ENCODE measurements at regions not wholly inside any gene's neighbourhood (a gene's known extent, or its start where the extent isn't known, plus 50 kb on each side); places are given as distances from the start of the nearest gene placed in this dataset.

DNA sequence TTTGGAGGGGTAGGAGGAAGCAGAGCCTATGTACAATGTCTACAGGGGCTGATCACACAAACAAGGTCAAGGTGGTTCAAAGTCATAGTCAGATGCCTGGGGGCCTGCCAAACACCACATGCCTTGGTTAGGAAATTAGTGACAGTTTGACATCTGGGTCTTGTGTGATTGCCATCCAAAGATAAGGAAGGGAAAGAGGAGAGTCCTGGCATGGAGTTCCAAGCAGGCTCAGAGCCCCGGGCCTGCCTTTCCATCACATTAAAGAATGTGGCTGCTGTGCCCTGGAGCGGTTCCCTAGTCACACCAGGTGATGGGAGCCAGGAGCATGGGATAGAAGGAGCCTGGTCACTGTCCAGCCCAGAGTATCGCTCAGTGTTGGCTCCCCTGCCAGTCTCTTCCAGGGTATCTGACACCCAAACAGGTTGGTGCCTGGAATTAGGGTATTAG is 53.6 kb upstream of the BCL2L14 start:
- no peak for DNase-seq

GRCh38 chr12:12017798-12018197 is 52.9 kb upstream of the BCL2L14 start:
- DNase-seq, result no peak

- DNase-seq, result no peak
Measured at GRCh38 chr12:12018454-12018853, 52.3 kb upstream of the BCL2L14 start.

- DNase-seq, result no peak
Measured at GRCh38 chr12:12019881-12020280, 50.9 kb upstream of the BCL2L14 start.

DNA sequence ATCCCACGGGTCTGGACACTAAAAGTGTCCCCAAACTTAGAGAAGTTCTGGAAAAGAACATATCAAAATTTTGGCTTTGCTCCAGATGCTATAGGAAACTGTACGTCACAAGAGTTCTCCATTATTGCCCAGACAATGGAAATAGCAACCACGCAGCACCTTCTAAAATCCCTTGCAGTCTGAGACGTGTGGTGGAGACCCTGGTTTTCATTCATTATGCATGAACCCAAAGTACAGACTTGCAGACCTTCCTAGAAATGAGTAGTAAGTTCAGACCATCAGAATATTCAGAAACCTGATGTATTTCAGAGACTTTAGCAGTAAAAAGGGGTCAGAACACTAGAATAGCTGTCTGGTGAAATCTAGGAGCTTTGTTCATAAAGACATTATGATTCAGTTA is 50.0 kb upstream of the BCL2L14 start:
- DNase-seq, result no peak

Data from activated CD4-positive, CD25-positive, alpha-beta regulatory T cell (primary cell).